ENCODE measurements at regions not wholly inside any gene's neighbourhood (a gene's known extent, or its start where the extent isn't known, plus 50 kb on each side); places are given as distances from the start of the nearest gene placed in this dataset.

DNA sequence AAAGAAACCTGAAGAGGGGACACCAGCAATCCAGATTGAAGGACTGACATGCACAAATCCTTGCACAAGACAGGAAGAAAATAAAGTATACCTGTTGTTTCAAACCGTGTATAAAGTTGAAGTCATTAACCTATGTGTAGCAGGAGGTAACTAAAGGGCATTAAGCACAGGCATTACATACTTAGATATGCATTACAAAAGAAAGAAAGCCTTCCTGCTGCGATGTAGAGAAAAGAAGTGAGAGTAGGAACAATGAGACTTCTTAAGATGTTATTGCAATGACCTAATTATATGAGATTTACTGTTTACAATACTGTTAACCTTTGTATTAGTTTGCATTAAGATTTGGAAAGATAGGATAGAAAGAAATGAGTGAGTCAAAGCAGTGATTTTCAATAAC lies 308.9 kb upstream of the PTPRD start:
- no peak for DNase-seq (ENCODE audit: low read depth)
- H3K4me3 ChIP-seq (ENCODE audit: low read depth, low read length): no peak overlapping the region
- no peak for TF ChIP-seq CTCF (IDR thresholded peaks at IDR 0.05; ENCODE audit: low read depth, low read length, missing control alignments)
- in situ Hi-C loops (cut with HindIII; ENCODE audit: low sequenced_read_pairs): no loop called here

- DNase-seq (ENCODE audit: low read depth): no peak
- in situ Hi-C loops (cut with HindIII; ENCODE audit: low sequenced_read_pairs): no loop called here
- no peak overlapping the region for H3K4me3 ChIP-seq (ENCODE audit: low read depth, low read length)
- no peak for TF ChIP-seq CTCF (IDR thresholded peaks at IDR 0.05; ENCODE audit: low read depth, low read length, missing control alignments)
Measured at GRCh38 chr9:10925896-10926295, 313.1 kb upstream of the PTPRD start.

DNA sequence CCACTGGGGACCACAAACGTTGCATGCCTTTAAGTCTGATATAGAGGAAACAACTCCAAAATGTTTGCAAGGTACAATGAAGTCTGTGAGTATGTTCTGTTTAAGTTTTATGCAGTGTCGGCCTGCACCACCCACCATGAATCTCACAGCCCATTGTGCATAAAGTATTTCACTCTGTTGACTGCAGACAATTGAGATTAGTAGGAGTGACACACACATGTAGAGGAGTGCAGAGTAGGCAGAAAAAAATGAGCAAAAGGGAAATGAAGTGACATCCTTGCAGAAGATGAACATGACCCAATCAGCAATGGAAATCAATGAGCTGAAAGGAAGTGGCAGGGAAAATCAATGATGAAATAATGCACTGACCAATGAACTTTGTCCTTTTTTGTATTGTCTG lies 315.6 kb upstream of the PTPRD start:
- no peak overlapping the region for H3K4me3 ChIP-seq (ENCODE audit: low read depth, low read length)
- TF ChIP-seq CTCF (IDR thresholded peaks at IDR 0.05; ENCODE audit: low read depth, low read length, missing control alignments): no peak
- in situ Hi-C loops (cut with HindIII; ENCODE audit: low sequenced_read_pairs): no loop called here
- no peak for DNase-seq (ENCODE audit: low read depth)

- no peak for DNase-seq (ENCODE audit: low read depth)
- H3K4me3 ChIP-seq (ENCODE audit: low read depth, low read length): no peak overlapping the region
- TF ChIP-seq CTCF (IDR thresholded peaks at IDR 0.05; ENCODE audit: low read depth, low read length, missing control alignments): no peak
- in situ Hi-C loops (cut with HindIII; ENCODE audit: low sequenced_read_pairs): no loop called here
Measured at GRCh38 chr9:10930081-10930480, 317.3 kb upstream of the PTPRD start.

DNA sequence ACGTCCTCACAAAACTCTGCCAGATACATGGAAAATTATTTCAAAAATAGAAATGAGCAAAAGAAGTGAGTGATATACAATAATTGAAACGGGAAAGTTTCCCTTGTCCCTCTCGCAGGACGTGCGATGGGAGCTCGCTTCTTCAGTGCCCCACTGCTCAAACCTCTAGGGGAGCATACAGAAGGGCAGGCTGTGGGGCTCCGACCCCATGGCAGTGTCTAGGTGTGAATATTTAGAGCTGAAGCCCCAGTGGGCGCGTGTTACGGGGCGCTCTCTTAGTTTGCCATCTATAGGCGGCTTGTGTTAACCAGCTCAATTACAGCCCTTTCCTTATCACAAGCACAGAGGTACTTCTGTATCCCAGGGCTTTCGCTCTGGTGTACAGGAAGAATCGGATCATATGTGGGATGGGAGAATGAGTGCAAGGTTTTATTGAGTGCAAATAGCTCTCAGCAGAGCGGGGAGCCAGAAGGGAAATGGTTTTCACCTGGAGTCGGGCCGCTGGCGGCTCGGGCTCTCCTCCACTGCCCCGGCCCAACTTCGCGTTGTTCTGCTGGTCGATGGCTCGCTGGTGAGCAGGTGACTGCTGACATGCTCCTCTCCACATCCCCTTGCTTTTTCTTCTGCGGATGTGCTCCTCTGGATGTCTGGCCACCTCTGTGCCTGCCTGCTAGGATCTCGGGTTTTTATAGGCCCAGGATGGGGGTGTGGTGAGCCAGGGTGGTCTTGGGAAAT lies 334.0 kb upstream of the PTPRD start:
- no peak for TF ChIP-seq CTCF (IDR thresholded peaks at IDR 0.05; ENCODE audit: low read depth, low read length, missing control alignments)
- no peak for DNase-seq (ENCODE audit: low read depth)
- no peak overlapping the region for H3K4me3 ChIP-seq (ENCODE audit: low read depth, low read length)
- in situ Hi-C loops (cut with HindIII; ENCODE audit: low sequenced_read_pairs): no loop called here

- no peak for TF ChIP-seq CTCF (IDR thresholded peaks at IDR 0.05; ENCODE audit: low read depth, low read length, missing control alignments)
- no peak overlapping the region for H3K4me3 ChIP-seq (ENCODE audit: low read depth, low read length)
- no peak for DNase-seq (ENCODE audit: low read depth)
- in situ Hi-C loops (cut with HindIII; ENCODE audit: low sequenced_read_pairs): no loop called here
Measured at GRCh38 chr9:10957878-10958277, 345.1 kb upstream of the PTPRD start.

Data from astrocyte of the cerebellum (primary cell).